WTC11 (cell line): ENCODE measurements at regions not wholly inside any gene's neighbourhood (a gene's known extent, or its start where the extent isn't known, plus 50 kb on each side); places are given as distances from the start of the nearest gene placed in this dataset.

Experiments
- CBFB ChIP-seq: sonication (generic); formaldehyde crosslinking; IDR thresholded peaks from 2 replicates; pipeline ENCODE4 v1.8.1; 2022; ENCODE audit warnings: mild to moderate bottlenecking, low read depth, missing genetic modification reagents
- CREB1 ChIP-seq: sonication (generic); formaldehyde crosslinking; IDR thresholded peaks from 2 replicates; pipeline ENCODE4 v1.8.0; 2023; ENCODE audit warnings: mild to moderate bottlenecking, missing genetic modification reagents
- ESRRA ChIP-seq: sonication (generic); formaldehyde crosslinking; IDR thresholded peaks from 2 replicates; pipeline ENCODE4 v1.8.1; 2022; ENCODE audit warnings: mild to moderate bottlenecking, missing genetic modification reagents, borderline replicate concordance
- ETV6 ChIP-seq: sonication (generic); formaldehyde crosslinking; IDR thresholded peaks from 2 replicates; pipeline ENCODE4 v1.8.1; 2022; ENCODE audit warnings: mild to moderate bottlenecking, missing genetic modification reagents
- FOXJ3 ChIP-seq: sonication (generic); formaldehyde crosslinking; IDR thresholded peaks from 2 replicates; pipeline ENCODE4 v1.9.0; 2021; ENCODE audit warnings: missing genetic modification reagents, mild to moderate bottlenecking, borderline replicate concordance
- NFE2L1 ChIP-seq: sonication (generic); formaldehyde crosslinking; IDR thresholded peaks from 2 replicates; pipeline ENCODE4 v1.8.1; 2023; ENCODE audit warnings: missing genetic modification reagents
- SP1 ChIP-seq: sonication (generic); formaldehyde crosslinking; conservative IDR thresholded peaks from 2 replicates; pipeline ENCODE4 v1.8.1; 2022; ENCODE audit warnings: missing genetic modification reagents
- TCF7 ChIP-seq: sonication (generic); formaldehyde crosslinking; IDR thresholded peaks from 2 replicates; pipeline ENCODE4 v1.8.0; 2022; ENCODE audit warnings: mild to moderate bottlenecking, low read depth, missing genetic modification reagents, moderate library complexity
- ZNF263 ChIP-seq: sonication (generic); formaldehyde crosslinking; IDR thresholded peaks from 2 replicates; pipeline ENCODE4 v1.8.1; 2022; ENCODE audit warnings: low read depth, mild to moderate bottlenecking, moderate library complexity, missing genetic modification reagents
- TF ChIP-seq, protein P1 (sequence below): fragments of 200-600 bp; IDR thresholded peaks from 2 replicates; pipeline ENCODE4 v1.8.0; 2022; ENCODE audit warnings: antibody characterized with exemption
- TF ChIP-seq, protein P2 (sequence below): fragments of 250-450 bp; sonication (Bioruptor Pico); IDR thresholded peaks from 2 replicates; pipeline ENCODE4 v1.9.0; 2021; ENCODE audit warnings: moderate library complexity, mild to moderate bottlenecking, inconsistent platforms, borderline replicate concordance
- TF ChIP-seq, protein P3 (sequence below): sonication (generic); formaldehyde crosslinking; IDR thresholded peaks from 2 replicates; pipeline ENCODE4 v1.8.1; 2023; ENCODE audit warnings: mild to moderate bottlenecking, moderate library complexity, missing genetic modification reagents
- TF ChIP-seq, protein P4 (sequence below): sonication (generic); formaldehyde crosslinking; IDR thresholded peaks from 2 replicates; pipeline ENCODE4 v1.8.1; 2023; ENCODE audit warnings: mild to moderate bottlenecking, missing genetic modification reagents, moderate library complexity

DNA sequence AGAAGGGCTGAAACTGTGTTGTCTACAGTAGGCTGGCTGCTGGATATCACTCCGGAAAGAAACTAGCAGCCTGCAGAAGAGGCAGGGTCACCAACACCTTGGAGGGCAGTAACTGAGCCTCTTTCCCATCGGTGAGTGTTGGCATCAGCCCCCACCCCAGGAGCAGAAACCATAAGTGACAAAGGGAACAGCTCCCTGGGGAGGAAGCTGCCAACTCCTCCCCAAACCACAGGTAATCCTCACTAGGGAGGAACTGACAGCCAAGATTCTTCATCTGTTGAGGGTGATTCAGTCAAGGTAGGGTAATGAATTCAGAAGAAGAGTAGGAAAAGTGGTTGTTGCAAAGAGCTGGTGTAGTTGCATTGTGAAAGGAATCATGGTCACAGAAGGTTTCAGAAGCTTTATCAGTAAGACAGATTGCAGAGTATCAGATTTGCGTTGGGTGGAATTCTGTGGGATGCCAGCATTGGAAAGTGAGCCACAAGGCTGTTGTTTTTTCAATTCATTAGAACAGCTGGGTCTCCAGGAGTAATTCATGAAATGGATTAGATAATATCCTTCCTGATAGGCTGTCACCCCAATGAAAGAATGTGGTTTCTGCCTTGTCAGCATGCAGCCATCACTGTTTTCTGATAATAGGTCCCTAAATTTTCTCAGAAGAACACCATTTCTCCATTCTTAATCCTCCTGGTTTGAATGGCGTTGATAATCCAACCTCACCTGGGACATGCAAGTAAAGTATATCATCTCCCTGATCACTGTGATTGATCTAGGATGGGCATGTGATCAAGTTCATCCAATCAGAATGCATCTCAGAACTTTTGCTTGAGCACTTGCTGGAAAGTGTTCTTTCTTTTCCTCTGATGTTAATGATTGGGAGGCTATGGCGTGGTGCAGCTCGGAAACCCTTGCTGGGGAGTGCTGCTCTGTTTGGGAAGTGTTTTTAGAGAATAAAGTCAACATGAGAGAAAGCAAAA lies 75.0 kb upstream of the CTBP2 start:
- TF ChIP-seq, protein P1, sequence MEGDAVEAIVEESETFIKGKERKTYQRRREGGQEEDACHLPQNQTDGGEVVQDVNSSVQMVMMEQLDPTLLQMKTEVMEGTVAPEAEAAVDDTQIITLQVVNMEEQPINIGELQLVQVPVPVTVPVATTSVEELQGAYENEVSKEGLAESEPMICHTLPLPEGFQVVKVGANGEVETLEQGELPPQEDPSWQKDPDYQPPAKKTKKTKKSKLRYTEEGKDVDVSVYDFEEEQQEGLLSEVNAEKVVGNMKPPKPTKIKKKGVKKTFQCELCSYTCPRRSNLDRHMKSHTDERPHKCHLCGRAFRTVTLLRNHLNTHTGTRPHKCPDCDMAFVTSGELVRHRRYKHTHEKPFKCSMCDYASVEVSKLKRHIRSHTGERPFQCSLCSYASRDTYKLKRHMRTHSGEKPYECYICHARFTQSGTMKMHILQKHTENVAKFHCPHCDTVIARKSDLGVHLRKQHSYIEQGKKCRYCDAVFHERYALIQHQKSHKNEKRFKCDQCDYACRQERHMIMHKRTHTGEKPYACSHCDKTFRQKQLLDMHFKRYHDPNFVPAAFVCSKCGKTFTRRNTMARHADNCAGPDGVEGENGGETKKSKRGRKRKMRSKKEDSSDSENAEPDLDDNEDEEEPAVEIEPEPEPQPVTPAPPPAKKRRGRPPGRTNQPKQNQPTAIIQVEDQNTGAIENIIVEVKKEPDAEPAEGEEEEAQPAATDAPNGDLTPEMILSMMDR, result no peak
- TF ChIP-seq NFE2L1 (no peak), ESRRA (CRISPR knock-in tag) (no peak), CBFB (CRISPR knock-in tag) (no peak), SP1 (CRISPR knock-in tag) (no peak), CREB1 (CRISPR knock-in tag) (no peak), ETV6 (CRISPR knock-in tag) (no peak), TCF7 (CRISPR knock-in tag) (no peak), FOXJ3 (no peak), ZNF263 (CRISPR knock-in tag) (no peak)
- TF ChIP-seq, protein P2, sequence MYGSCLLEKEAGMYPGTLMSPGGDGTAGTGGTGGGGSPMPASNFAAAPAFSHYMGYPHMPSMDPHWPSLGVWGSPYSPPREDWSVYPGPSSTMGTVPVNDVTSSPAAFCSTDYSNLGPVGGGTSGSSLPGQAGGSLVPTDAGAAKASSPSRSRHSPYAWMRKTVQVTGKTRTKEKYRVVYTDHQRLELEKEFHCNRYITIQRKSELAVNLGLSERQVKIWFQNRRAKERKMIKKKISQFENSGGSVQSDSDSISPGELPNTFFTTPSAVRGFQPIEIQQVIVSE (CRISPR knock-in tag), result no peak
- TF ChIP-seq, protein P3, sequence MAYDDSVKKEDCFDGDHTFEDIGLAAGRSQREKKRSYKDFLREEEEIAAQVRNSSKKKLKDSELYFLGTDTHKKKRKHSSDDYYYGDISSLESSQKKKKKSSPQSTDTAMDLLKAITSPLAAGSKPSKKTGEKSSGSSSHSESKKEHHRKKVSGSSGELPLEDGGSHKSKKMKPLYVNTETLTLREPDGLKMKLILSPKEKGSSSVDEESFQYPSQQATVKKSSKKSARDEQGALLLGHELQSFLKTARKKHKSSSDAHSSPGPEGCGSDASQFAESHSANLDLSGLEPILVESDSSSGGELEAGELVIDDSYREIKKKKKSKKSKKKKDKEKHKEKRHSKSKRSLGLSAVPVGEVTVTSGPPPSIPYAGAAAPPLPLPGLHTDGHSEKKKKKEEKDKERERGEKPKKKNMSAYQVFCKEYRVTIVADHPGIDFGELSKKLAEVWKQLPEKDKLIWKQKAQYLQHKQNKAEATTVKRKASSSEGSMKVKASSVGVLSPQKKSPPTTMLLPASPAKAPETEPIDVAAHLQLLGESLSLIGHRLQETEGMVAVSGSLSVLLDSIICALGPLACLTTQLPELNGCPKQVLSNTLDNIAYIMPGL (CRISPR knock-in tag), result no peak
- TF ChIP-seq, protein P4, sequence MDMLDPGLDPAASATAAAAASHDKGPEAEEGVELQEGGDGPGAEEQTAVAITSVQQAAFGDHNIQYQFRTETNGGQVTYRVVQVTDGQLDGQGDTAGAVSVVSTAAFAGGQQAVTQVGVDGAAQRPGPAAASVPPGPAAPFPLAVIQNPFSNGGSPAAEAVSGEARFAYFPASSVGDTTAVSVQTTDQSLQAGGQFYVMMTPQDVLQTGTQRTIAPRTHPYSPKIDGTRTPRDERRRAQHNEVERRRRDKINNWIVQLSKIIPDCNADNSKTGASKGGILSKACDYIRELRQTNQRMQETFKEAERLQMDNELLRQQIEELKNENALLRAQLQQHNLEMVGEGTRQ (CRISPR knock-in tag), result peak; percentile 62
